Stimulated activated naive CD4-positive, alpha-beta T cell (primary cell): ENCODE measurements at regions not wholly inside any gene's neighbourhood (a gene's known extent, or its start where the extent isn't known, plus 50 kb on each side); places are given as distances from the start of the nearest gene placed in this dataset.

Source experiments
- DNase-seq, 6 experiments: peaks; one replicate each; lab custom pipeline; 2025; lab: John Stamatoyannopoulos, UW

DNA sequence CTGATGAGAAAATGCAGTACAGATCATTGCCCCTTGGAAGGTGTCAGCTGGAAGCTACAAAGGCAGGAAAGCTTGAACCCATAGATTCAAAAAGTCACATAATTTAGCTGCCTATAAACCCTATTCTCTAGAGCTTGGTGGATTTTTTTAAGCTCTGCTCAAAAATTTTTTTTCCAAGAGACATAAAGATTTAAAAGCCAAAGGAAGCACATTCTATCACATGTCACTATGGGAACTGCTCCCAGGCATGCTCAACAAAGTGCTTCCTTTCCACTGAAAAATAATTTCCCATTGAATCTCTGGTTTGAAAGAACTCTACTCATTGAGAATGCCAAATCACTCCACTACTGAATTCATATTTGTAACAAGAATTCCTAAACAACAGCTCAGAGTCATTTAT lies 419.8 kb downstream of the CETN3 start:
- DNase-seq, result no peak

DNA sequence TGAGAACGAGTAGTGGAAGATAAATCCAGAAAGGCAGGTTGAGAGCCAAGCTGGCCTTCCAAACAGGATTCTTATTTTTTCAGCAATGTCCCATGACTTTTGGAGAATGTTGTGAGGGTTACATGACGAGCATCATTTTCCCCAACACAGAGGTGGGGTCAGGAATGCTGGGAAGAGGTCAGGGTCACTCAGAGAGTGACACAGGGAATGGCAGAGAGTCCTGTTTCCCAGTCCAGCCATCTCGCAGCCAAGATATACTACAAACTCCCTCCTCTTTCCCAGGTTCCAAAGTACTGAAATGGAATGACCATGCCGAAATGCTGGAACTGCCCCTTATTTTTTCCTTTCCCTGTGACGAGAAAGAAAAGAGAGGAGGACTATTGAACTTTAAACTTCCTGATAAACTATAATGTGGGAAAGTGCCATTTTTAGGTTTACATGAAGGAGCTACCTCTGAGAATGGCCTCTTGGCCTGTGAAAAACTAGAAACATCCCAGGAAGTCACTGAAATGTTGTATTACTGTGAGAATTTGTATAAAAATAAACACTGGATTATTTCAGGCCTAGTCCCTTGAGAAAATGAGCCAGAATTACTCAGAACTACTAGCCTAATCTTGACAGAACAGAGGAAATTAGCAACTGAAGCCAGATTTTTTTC lies 420.4 kb downstream of the CETN3 start:
- DNase-seq, result no peak

DNA sequence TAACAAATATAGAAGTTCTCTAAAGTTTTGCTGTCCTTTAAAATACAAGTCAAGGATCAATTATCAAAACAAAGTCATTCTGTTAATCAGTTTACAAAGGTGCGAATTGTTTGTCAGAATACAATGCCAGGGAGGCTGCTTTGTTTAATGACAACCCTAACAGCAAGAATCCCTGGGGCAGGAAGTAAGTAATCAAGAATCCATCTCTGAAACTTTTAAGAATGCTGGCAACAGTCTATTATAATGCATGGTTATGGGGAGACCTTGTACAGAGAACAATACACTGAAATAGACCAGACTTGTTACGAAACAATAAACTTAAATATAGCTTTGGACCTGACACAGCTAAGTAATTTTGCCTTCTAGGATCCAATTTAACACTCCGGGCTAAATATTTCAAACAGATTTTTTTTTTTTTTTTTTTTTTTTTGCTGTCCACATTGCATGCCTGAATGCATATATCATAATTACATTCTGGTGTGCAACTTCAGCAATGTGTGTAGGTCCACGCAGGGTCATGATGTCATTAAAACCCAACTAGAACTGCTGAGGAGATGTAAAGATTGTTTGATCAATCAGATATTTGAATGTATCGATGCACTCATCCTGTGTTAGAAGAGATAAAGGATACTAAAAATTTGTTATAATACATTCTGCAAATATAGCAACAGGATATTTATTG lies 421.3 kb downstream of the CETN3 start:
- no peak for DNase-seq

DNA sequence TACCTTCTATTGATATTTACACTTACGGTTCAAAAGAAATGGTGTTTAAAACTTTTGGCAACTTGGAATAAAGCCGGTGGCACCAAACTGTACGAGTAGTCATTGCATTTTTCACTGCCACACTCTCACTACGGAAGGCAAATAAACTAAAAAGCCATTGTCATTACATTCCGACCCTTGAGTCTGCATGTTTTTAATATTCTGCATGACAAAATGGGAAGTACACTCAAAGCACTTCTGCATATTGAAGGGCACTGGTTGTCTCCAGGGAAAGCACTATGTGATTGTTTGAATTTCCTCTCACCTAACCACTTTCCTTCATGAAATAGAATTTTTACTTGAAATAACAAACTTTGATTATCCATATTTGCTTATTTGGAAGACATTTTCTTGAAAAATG lies 426.3 kb downstream of the CETN3 start:
- no peak for DNase-seq

DNA sequence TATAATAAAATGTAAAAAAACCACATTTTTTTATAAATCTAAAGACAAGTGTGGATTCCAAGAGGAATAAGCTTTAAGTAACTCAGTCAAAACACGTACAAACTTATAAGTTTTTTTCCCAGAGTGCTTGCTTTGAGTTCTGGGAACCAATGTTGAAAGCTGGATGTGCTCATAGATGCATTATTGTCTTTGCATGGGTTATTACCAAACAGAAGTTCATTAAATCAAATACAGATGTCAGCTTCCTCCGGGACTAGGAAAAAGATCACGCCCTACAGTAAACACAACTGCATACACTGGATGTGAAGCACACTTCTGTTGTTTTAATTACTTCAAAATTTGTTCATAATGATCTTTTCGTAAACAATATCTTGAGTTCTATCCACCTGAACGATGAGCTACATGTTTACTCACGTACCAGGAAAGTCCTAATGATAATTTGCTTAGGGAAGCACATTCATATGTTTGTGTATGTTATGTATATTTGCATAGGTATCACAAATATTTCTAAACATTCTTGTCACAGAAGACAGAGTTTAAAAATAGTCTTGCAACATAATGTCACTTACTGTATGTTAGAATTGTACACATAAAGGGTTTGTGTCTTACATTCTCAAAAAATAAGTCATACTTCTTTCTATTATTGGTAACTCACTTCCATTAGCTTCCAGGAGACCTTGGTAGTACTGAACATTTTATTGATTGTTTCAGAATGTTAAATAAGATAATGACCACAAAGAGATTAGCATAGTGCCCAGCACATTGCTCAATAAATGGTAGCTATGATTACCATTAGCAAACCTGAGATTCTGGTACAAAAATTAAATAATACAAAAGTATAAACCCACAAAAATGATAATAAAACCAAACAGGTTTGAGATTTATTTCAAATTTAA lies 427.4 kb downstream of the CETN3 start:
- DNase-seq, result no peak

DNA sequence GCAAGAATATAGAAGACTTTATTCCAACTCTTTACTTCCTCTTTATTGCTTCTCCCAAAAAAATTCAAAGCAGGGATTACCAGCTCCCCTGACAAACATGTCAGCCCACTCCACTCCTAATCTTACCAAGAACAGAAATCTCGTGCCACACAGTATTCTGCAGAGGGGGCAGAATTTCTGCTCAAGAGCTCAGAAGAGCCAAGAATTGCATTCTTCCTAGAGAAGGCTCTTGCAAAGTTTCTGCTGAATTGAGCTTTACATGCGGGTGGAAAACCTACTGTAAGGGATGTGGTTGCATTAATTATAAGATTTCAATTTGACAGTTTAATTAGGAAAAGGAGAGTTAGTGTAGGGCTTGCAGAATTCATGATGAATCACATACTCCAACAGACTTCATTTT lies 428.5 kb downstream of the CETN3 start:
- DNase-seq, result no peak

DNA sequence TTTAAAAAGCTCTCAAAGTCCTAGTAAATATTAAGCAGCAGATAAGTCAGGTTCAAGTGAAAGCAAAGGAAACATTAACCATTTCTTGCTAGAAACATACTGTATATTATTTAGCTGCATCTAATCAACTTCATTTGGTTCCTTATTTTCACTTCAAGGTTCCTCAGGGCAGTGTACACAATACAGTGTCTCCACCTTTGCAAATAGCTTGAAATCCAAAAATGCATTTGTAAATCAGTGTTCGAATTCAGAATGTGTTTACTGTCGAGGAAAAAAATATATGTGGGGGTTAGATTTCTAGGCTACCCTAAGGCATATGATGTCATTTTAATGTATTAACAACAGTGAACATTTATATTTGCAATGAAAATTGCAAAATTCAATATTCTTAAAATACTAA lies 436.0 kb downstream of the CETN3 start:
- no peak for DNase-seq

DNA sequence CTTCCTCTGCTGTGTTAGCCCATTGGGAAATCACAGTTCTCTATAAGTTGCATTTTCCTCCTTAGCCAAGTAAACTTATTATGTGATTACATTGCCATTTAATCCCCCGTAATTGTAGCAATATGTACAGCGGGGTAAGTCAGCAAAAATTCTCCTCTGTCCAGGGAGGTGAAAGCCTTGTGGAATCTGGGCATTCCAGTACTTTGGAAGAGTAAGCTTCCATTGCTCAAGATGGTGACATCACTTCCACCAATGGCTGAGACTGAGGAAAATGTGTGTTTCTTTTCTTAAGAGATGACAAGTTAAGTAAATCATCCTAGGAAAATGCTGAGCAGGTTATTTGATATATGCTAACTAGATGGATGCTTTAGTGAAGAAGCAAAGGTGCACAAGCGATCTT lies 436.7 kb downstream of the CETN3 start:
- no peak for DNase-seq

DNA sequence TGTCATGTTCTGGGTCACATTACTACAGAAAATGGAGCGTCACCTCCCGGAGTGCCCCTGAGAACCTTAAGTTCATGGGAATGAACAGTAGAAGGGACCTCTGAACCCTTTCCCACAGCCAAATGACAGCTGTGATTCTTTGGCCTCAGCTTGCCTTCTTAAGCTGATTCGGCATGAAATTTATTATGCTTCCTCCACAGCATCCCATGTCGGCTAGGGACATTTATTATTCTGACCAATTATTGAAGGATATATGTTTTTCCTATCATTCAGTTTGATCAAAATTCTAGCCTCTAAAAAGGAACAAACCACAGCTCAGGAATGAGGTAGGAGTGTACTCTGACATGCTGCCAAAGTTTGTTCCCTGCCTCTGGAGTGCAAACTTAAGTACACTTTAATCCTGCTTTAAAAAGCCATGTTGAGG lies 440.6 kb downstream of the CETN3 start:
- DNase-seq, result no peak

DNA sequence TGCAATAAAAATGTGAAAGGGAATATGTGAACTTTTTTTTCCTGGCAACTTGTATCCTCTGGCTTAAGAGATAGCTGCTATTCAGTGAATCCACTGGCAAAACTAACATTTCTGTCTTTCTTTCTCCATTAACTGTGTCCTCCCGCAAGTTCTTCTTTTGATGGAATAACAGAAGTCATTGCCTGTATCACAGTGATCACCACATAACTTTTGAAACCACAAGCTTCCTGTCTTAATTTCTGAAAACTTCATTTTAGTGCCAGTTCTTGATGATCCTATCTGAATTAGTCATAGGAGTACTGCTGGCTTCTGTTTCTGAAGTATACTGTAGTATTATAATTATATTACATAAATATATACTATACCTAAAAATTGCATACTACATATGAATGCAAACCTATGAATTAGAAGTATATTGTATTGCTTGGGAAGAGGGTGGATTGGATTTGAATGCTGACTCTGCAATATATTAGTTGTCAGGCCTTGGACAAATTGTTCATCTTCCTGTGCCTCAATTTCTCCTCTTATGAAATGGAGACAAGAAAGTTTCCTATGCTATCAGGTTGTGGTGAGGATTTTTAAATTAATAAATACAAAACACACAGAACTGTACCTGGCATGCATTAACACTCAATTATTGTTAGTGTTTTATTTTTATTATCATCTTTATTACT lies 441.6 kb downstream of the CETN3 start:
- no peak for DNase-seq

DNA sequence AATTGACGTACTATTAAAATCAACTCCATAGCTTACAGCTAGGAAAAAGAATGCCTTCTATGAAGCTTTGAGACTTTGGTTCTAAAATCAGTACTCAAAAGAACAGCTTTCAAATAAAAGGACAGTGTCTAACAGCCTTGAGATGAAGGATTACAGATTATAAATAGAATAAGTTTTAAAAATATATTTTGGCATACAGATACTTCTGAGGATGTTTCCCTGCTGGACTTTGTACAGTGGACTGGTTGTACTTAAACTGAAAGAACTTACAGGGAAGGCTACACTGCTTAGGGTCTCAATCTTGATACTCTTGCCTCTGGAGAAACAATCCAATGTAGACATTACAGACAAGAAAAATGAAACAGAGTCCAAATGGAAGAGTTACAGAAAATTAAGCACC lies 452.7 kb downstream of the CETN3 start:
- no peak for DNase-seq

DNA sequence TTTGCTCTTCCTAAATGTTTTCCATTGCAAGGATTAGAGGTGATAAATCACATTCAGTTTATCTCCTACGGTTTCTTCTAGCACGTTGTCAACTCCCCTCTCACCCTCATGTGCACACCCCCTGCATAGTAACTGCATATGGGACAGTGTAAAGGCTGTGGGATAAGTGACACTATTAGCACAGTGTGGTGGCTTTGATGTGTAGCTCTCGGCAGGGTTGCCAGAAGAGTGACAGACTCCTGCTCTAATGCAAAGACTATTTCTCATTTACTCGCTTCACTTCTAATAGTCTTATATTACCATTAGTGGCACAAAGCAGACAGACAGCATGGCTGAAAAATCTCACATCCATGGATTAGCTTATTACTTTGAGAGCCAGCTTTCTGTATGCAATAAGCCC lies 454.6 kb downstream of the CETN3 start:
- no peak for DNase-seq

DNA sequence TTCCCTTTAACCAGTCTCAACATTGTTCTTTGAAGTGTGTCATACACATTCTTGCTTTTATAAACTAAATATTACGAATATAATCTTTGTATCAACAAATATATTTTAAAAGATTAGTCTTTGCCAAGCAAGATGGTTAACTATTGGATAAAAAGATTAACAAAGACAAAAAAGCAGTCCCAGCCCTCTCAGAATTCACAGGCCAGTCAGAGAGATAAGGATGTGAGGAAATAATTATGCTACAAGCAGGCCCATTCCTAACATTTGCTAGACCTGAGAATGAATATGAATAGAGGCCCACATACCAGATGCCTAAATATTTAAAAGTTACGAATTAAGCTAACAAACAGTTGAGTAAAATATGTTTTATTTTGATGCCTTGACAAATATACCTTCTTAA lies 457.7 kb downstream of the CETN3 start:
- DNase-seq, result no peak

DNA sequence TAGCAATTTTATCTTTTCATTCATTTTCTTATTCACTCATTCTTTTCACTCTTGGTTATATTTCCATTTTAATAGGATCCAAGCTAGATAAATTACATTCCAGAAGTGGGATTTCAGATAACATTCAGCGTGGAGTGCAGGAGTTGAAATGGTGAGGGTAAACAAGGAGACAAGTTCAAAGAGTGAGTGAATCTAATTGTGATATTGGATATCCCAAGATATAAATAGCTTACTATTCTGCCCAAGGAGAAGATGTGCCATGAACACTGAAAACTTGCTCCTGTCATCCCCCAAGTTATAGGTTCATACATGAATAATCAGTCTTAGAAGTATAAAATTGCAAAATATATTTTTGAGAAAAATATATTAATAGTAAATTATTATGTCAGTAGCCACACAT lies 459.3 kb downstream of the CETN3 start:
- no peak for DNase-seq

DNA sequence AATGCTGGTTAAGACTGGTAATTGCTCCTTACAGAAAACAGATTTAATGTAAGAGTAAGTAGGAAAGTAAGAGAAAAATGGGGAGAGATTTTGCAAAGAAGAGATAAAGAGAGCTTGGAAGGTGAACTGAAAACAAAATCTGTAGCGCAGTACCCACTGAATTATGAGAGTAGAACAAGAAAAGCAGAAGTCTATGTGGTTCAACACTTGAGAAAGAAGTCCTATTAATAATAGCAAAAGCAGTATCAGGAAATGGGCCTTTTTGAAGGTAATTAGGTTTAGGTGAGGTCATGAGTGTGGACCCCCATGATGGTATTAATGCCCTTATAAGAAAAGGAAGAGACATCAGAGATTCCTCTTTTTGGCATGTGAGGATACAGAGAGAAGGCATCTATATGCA lies 460.6 kb downstream of the CETN3 start:
- DNase-seq, result no peak

DNA sequence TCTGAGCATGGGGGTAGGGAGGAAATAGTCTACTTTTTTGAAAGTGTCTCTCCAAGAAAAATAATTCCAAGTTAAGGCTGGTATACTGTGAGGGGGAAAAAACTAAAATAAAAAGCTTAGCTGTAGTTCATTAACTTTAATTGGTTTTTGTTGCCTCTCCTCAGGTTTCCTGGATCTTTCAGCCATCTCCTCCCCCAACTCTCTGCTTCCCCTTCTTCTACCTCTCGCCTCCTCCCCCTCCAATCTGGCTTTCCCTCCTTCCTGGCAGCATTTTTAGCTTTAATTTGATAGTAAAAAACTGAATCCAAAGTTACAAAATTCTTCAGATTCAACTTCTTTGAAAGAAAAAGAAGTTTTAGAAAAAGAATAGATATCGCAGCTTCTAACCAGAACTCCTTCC lies 462.6 kb downstream of the CETN3 start:
- no peak for DNase-seq

DNA sequence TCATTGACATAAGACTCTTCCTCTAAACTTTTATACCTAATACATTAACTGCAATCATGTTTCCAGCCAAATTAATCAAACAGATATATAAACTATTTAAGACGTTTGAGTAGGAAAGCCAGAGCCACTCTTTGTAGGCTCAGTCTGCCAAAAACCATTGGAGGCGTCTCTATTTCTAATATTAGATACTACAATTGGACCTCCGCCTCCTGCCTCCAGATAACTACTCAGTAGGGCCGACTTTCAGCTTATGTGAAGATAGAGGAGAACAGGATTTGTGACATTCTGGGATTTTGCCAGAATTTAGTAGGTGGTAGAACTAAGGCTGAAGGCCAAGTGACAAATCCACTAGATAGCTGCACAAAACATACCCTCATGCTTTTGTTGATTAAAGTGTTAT lies 463.0 kb downstream of the CETN3 start:
- DNase-seq, result no peak

DNA sequence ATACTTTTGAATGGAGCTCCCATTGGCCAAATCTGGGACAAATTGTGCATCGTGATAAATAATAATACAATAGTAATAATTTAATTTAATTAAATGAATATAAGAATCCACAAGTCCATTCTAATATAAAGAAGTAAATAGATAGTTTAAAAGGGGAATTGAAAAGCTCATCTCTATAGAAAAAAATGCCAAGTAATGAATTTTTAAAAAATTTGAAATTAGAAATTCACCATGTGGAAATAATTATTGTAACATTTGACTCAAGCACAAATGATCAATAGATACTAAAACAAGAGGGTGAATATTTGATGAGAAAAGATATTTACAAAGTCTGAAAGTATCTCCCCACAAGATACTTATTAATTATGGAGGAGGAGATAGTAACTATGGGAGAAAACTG lies 467.4 kb downstream of the CETN3 start:
- no peak for DNase-seq

DNA sequence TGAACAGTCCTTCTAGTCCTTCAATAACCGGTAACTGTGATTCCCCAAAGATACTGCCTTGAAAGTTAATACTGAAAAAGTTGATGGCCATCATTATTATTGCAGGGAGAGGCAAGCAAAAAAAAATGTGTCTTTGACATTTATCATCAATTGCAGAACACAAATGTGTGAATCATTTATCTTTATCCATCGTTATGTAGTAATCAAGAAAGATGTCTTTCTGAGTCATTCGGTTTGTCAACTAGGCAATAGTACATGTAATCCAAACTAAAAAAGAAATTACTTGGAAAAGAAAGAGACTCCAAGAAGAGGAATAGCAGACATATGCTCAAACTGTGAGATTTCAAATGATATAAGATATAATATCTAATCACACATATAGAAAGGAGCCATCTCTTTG lies 473.0 kb downstream of the CETN3 start:
- DNase-seq, result no peak

DNA sequence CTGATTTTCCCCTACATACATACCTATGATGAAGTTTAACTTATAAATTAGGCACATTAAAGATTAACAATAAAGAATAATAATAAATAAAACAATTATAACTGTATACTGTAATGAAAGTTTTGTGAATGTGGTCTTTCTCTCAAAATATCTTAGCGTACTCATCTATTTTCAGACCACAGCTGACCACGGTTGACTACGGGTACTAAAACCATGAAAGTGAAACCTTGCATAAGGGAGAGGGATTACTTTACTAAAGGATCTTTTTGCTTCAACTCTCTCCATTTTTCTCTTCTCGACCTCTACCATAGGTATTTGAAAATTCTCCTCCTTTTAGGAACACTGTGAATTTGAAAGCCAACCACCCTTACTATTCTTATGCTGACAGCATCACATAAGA lies 475.5 kb downstream of the CETN3 start:
- no peak for DNase-seq

DNA sequence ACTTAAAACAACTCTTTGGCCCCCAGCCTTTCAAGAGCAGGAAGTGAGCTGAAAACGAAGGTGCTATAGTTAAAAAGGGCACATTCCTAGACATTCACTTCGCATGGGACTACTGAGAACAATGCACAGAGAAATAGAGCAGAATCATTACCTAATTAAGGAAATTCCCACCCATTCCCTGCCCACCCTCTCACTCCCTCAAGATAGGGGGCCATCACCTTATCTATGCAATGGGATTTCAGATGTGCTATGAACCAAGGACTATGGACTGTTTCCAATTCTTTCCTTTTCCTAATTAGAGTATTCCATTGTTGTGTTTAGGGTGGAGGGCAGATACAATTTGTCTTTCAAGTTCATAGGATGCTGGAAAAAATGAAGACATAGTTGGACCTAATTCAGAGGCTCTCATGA lies 476.8 kb downstream of the CETN3 start:
- no peak for DNase-seq

DNA sequence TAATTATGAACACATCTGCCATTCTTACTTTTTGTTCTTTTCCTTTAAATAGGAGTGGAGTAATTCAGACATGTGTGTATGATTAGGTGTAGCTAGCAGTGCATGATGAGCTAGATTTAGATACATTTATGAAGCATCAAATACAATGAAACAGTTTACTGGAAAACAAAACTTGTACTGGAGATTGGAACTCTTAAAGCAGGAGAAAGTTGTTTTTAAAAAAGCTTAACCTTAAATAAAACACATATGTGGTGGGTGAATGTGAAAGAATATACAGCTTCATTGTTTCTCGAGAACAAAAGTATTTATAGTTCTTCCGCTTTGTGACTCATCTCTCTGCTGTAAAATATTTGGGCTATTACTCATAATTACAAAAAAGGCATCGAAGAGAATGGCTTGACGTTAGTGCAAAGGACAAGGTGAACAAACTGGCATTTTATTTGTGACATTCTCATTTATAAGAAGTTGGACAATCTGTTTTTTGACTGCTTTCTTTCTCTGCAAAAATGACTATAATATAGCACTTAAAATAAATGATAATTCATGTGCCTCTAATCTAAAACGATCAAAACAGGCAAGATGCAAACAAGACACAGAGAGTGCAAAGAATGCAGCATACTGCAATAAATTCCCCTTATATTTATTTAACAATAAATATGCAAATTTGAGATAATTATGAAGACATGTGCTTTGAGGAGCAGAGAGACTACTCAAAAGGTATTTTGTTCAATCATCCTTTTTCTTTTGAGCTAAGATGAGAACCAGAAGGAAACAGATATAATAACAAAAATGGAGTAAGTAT lies 478.8 kb downstream of the CETN3 start:
- DNase-seq, result no peak
